ENCODE measurements at regions not wholly inside any gene's neighbourhood (a gene's known extent, or its start where the extent isn't known, plus 50 kb on each side); places are given as distances from the start of the nearest gene placed in this dataset.

DNA sequence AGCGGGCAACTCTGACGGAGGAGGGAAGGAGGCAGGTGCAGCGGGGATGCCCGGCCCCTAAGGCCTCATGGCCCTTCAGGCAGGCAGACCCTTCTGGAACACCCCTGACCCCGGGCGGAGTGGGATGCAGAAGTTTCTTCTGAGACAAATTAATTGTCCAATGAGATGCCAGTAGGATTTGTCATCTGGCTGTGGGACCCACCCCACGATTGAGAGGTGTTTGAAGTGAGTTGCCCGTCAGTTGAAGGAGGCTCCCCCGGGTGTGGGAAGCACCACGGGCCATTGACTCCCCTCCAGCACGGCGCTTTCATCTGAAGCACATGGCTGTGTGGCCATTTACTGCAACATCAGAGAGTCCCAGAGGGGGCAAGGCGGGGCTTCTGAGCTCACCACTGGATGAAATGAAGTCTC is 527.8 kb downstream of the BRD1 start:
- TF ChIP-seq EZH2phosphoT487 (IDR thresholded peaks at IDR 0.05; ENCODE audit: borderline replicate concordance, low read length): no peak
- no peak for TF ChIP-seq CTCF (IDR thresholded peaks at IDR 0.05; ENCODE audit: low read depth, low read length, poor library complexity, severe bottlenecking)
- Histone ChIP-seq H3K79me2 (ENCODE audit: control insufficient read depth, low read length) (no peaks in the 10 kb centered on the region), H4K20me1 (ENCODE audit: control insufficient read depth, insufficient read depth, low read depth, low read length) (no peaks in the 10 kb centered on the region), H3F3A (ENCODE audit: control insufficient read depth, insufficient read depth) (no peaks in the 10 kb centered on the region), H3K27me3 (ENCODE audit: control insufficient read depth, low read length) (no peaks in the 10 kb centered on the region), H3K4me3 (ENCODE audit: low read length) (no peak overlapping the region), H3K36me3 (ENCODE audit: control insufficient read depth, low read length) (no peaks in the 10 kb centered on the region), H3K9me2 (replicated peaks; ENCODE audit: control insufficient read depth, low read length) (no peaks in the 10 kb centered on the region), H3K4me1 (ENCODE audit: control insufficient read depth, low read length) (peaks cover 15% of the 10 kb centered on the region), H3K27ac (ENCODE audit: low read depth, low read length) (no peak overlapping the region), H3K9me3 (ENCODE audit: control insufficient read depth, insufficient read depth, low read length) (no peaks in the 10 kb centered on the region), H3K4me2 (ENCODE audit: low read length) (no peak overlapping the region)

- Histone ChIP-seq H3F3A (ENCODE audit: control insufficient read depth, insufficient read depth) (no peaks in the 10 kb centered on the region), H3K4me1 (ENCODE audit: control insufficient read depth, low read length) (peaks cover 7% of the 10 kb centered on the region), H4K20me1 (ENCODE audit: control insufficient read depth, insufficient read depth, low read depth, low read length) (no peaks in the 10 kb centered on the region), H3K27ac (ENCODE audit: low read depth, low read length) (no peak overlapping the region), H3K27me3 (ENCODE audit: control insufficient read depth, low read length) (no peaks in the 10 kb centered on the region), H3K36me3 (ENCODE audit: control insufficient read depth, low read length) (no peaks in the 10 kb centered on the region), H3K9me3 (ENCODE audit: control insufficient read depth, insufficient read depth, low read length) (no peaks in the 10 kb centered on the region), H3K79me2 (ENCODE audit: control insufficient read depth, low read length) (no peaks in the 10 kb centered on the region), H3K9me2 (replicated peaks; ENCODE audit: control insufficient read depth, low read length) (no peaks in the 10 kb centered on the region), H3K4me3 (ENCODE audit: low read length) (no peak overlapping the region), H3K4me2 (ENCODE audit: low read length) (no peak overlapping the region)
- TF ChIP-seq EZH2phosphoT487 (IDR thresholded peaks at IDR 0.05; ENCODE audit: borderline replicate concordance, low read length) (no peak), CTCF (IDR thresholded peaks at IDR 0.05; ENCODE audit: low read depth, low read length, poor library complexity, severe bottlenecking) (no peak)
Observed at GRCh38 chr22:49298834-49299750, 528.6 kb downstream of the BRD1 start.

DNA sequence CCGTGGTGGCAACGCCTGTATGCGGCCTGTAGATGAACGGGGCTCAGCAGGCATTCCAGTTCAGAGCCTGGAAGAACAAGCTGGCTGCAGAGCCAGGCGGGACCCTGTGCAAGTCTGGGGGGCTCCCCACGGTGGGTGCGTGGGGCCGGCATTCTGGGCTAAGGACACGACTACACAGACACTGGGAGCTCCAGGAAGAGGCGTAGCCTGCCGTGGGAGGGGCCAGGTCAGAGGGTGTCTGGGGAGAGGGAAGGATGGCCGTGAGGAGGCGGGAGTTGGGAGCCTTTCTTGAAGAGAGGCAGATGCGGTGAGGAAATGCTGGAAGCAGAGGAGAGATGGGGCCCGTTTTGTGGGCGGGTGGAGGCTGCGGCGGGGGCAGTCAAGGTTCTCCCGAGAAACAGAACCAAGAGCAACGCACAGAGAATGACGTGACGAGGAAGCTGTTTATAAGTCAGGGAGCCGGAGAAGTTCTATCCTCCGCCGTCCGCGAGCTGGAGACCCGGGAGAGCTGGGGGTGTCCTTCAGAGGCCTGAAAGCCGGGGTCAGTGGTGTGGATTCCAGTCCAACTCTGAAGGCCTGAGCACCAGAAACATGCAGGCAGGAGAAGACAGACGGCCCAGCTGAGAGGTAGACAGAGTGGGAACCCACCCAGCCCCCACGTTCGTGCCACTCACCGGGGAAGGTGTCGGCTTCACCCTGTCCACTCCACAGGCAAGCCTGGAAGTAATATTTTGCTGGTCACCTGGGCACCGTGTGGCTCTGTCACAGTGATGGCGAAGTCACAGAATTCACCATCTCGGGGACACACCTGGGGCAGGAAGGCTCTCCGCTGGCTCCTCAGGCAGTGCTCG is 529.6 kb downstream of the BRD1 start:
- Histone ChIP-seq H3K9me3 (ENCODE audit: control insufficient read depth, insufficient read depth, low read length) (0 out of 2 replicates have a peak, but pooled peaks cover 2% of the 10 kb centered on the region), H3F3A (ENCODE audit: control insufficient read depth, insufficient read depth) (no peaks in the 10 kb centered on the region), H4K20me1 (ENCODE audit: control insufficient read depth, insufficient read depth, low read depth, low read length) (no peaks in the 10 kb centered on the region), H3K36me3 (ENCODE audit: control insufficient read depth, low read length) (no peaks in the 10 kb centered on the region), H3K27me3 (ENCODE audit: control insufficient read depth, low read length) (no peaks in the 10 kb centered on the region), H3K9me2 (replicated peaks; ENCODE audit: control insufficient read depth, low read length) (no peaks in the 10 kb centered on the region), H3K4me2 (ENCODE audit: low read length) (no peak overlapping the region), H3K4me3 (ENCODE audit: low read length) (no peak overlapping the region), H3K79me2 (ENCODE audit: control insufficient read depth, low read length) (no peaks in the 10 kb centered on the region), H3K27ac (ENCODE audit: low read depth, low read length) (no peak overlapping the region), H3K4me1 (ENCODE audit: control insufficient read depth, low read length) (no peaks in the 10 kb centered on the region)
- TF ChIP-seq EZH2phosphoT487 (IDR thresholded peaks at IDR 0.05; ENCODE audit: borderline replicate concordance, low read length) (no peak), CTCF (IDR thresholded peaks at IDR 0.05; ENCODE audit: low read depth, low read length, poor library complexity, severe bottlenecking) (no peak)
